NCI-H69 (cell line): ENCODE measurements at regions not wholly inside any gene's neighbourhood (a gene's known extent, or its start where the extent isn't known, plus 50 kb on each side); places are given as distances from the start of the nearest gene placed in this dataset.
A peak's percentile ranks its signal among the peaks of the same experiment; 100 is the strongest.

Experiments
- DNase-seq: peaks from one replicate; lab custom pipeline; 2025; lab: John Stamatoyannopoulos, UW

GRCh38 chr19:30153326-30154210, 211.5 kb downstream of the URI1 start:
- peak; percentile 74 for DNase-seq

GRCh38 chr19:30154410-30154809, 212.4 kb downstream of the URI1 start:
- DNase-seq: peak; percentile 65

GRCh38 chr19:30155381-30156200, 213.6 kb downstream of the URI1 start:
- no peak for DNase-seq

GRCh38 chr19:30156646-30157045, 214.6 kb downstream of the URI1 start:
- DNase-seq: no peak

- no peak for DNase-seq
These were observed 213.9 kb upstream of the ZNF536 start for GRCh38 chr19:30158067-30158892.

GRCh38 chr19:30158893-30159245, 213.3 kb upstream of the ZNF536 start:
- DNase-seq: no peak

GRCh38 chr19:30159636-30160035, 212.5 kb upstream of the ZNF536 start:
- DNase-seq: no peak

GRCh38 chr19:30160426-30160825, 211.8 kb upstream of the ZNF536 start:
- DNase-seq: no peak

GRCh38 chr19:30161021-30161655, 211.0 kb upstream of the ZNF536 start:
- no peak for DNase-seq

GRCh38 chr19:30161770-30162169, 210.4 kb upstream of the ZNF536 start:
- DNase-seq: no peak

GRCh38 chr19:30162718-30163117, 209.5 kb upstream of the ZNF536 start:
- DNase-seq: no peak

GRCh38 chr19:30163663-30164062, 208.5 kb upstream of the ZNF536 start:
- no peak for DNase-seq

- no peak for DNase-seq
These were observed 206.9 kb upstream of the ZNF536 start for GRCh38 chr19:30165228-30165813.

GRCh38 chr19:30167206-30167868, 204.8 kb upstream of the ZNF536 start:
- DNase-seq: no peak

- no peak for DNase-seq
These were observed 204.1 kb upstream of the ZNF536 start for GRCh38 chr19:30167976-30168635.

GRCh38 chr19:30168760-30169159, 203.4 kb upstream of the ZNF536 start:
- DNase-seq: no peak

GRCh38 chr19:30169196-30169900, 202.8 kb upstream of the ZNF536 start:
- no peak for DNase-seq

GRCh38 chr19:30170081-30170480, 202.1 kb upstream of the ZNF536 start:
- no peak for DNase-seq

GRCh38 chr19:30170495-30171137, 201.6 kb upstream of the ZNF536 start:
- no peak for DNase-seq
